ENCODE measurements at regions not wholly inside any gene's neighbourhood (a gene's known extent, or its start where the extent isn't known, plus 50 kb on each side); places are given as distances from the start of the nearest gene placed in this dataset.
A peak's percentile ranks its signal among the peaks of the same experiment; 100 is the strongest.

- H3K36me3 ChIP-seq (ENCODE audit: insufficient read depth, low read length), result no peaks in the 10 kb centered on the region
- no peaks in the 10 kb centered on the region for H3K79me2 ChIP-seq (ENCODE audit: insufficient read depth, low read length)
- H2AFZ ChIP-seq (ENCODE audit: low read length), result no peak overlapping the region
- peak overlapping the region; percentile 56 for H3K4me2 ChIP-seq (ENCODE audit: insufficient read depth, low read length)
- H3K27me3 ChIP-seq (ENCODE audit: insufficient read depth, low read length), result no peaks in the 10 kb centered on the region
- no peak overlapping the region for H3K4me3 ChIP-seq (ENCODE audit: insufficient read depth, low read length)
- no peaks in the 10 kb centered on the region for H3K9me3 ChIP-seq (ENCODE audit: low read depth, low read length)
- DNase-seq (ENCODE audit: insufficient read length, low spot score, missing footprints), result no peak
- peaks cover 38% of the 10 kb centered on the region for H3K4me1 ChIP-seq (ENCODE audit: insufficient read depth, low read length)
- TF ChIP-seq CTCF (IDR thresholded peaks at IDR 0.05; ENCODE audit: extremely low read depth, low read depth, low read length), result no peak
- H4K20me1 ChIP-seq (ENCODE audit: insufficient read depth, low read length), result no peaks in the 10 kb centered on the region
- peak overlapping the region; percentile 84 for H3K27ac ChIP-seq (ENCODE audit: low read depth, low read length)
Observed at GRCh38 chr21:27589781-27590180, 622.9 kb upstream of the ADAMTS5 start.

GRCh38 chr21:27586986-27587385 is 620.1 kb upstream of the ADAMTS5 start:
- no peak overlapping the region for H2AFZ ChIP-seq (ENCODE audit: low read length)
- H4K20me1 ChIP-seq (ENCODE audit: insufficient read depth, low read length), result no peaks in the 10 kb centered on the region
- no peaks in the 10 kb centered on the region for H3K27me3 ChIP-seq (ENCODE audit: insufficient read depth, low read length)
- no peak for TF ChIP-seq CTCF (IDR thresholded peaks at IDR 0.05; ENCODE audit: extremely low read depth, low read depth, low read length)
- H3K4me2 ChIP-seq (ENCODE audit: insufficient read depth, low read length), result peak overlapping the region; percentile 59
- no peaks in the 10 kb centered on the region for H3K9me3 ChIP-seq (ENCODE audit: low read depth, low read length)
- no peaks in the 10 kb centered on the region for H3K36me3 ChIP-seq (ENCODE audit: insufficient read depth, low read length)
- H3K27ac ChIP-seq (ENCODE audit: low read depth, low read length), result peak overlapping the region; percentile 79
- H3K79me2 ChIP-seq (ENCODE audit: insufficient read depth, low read length), result no peaks in the 10 kb centered on the region
- H3K4me1 ChIP-seq (ENCODE audit: insufficient read depth, low read length), result peaks cover 61% of the 10 kb centered on the region
- no peak for DNase-seq (ENCODE audit: insufficient read length, low spot score, missing footprints)
- peak overlapping the region; percentile 40 for H3K4me3 ChIP-seq (ENCODE audit: insufficient read depth, low read length)

GRCh38 chr21:27586326-27586725 is 619.4 kb upstream of the ADAMTS5 start:
- no peak for TF ChIP-seq CTCF (IDR thresholded peaks at IDR 0.05; ENCODE audit: extremely low read depth, low read depth, low read length)
- no peak overlapping the region for H2AFZ ChIP-seq (ENCODE audit: low read length)
- no peak for DNase-seq (ENCODE audit: insufficient read length, low spot score, missing footprints)
- no peaks in the 10 kb centered on the region for H3K9me3 ChIP-seq (ENCODE audit: low read depth, low read length)
- H3K79me2 ChIP-seq (ENCODE audit: insufficient read depth, low read length), result no peaks in the 10 kb centered on the region
- H3K36me3 ChIP-seq (ENCODE audit: insufficient read depth, low read length), result no peaks in the 10 kb centered on the region
- H3K4me1 ChIP-seq (ENCODE audit: insufficient read depth, low read length), result peaks cover 65% of the 10 kb centered on the region
- peak overlapping the region; percentile 79 for H3K27ac ChIP-seq (ENCODE audit: low read depth, low read length)
- no peak overlapping the region for H3K4me3 ChIP-seq (ENCODE audit: insufficient read depth, low read length)
- no peaks in the 10 kb centered on the region for H4K20me1 ChIP-seq (ENCODE audit: insufficient read depth, low read length)
- H3K27me3 ChIP-seq (ENCODE audit: insufficient read depth, low read length), result no peaks in the 10 kb centered on the region
- H3K4me2 ChIP-seq (ENCODE audit: insufficient read depth, low read length), result peak overlapping the region; percentile 59

GRCh38 chr21:27584256-27584655 is 617.4 kb upstream of the ADAMTS5 start:
- H2AFZ ChIP-seq (ENCODE audit: low read length), result peak overlapping the region; percentile 40
- H3K4me1 ChIP-seq (ENCODE audit: insufficient read depth, low read length), result peaks cover 51% of the 10 kb centered on the region
- no peaks in the 10 kb centered on the region for H3K9me3 ChIP-seq (ENCODE audit: low read depth, low read length)
- H3K36me3 ChIP-seq (ENCODE audit: insufficient read depth, low read length), result no peaks in the 10 kb centered on the region
- H4K20me1 ChIP-seq (ENCODE audit: insufficient read depth, low read length), result no peaks in the 10 kb centered on the region
- peak; percentile 64 for DNase-seq (ENCODE audit: insufficient read length, low spot score, missing footprints)
- TF ChIP-seq CTCF (IDR thresholded peaks at IDR 0.05; ENCODE audit: extremely low read depth, low read depth, low read length), result no peak
- no peaks in the 10 kb centered on the region for H3K27me3 ChIP-seq (ENCODE audit: insufficient read depth, low read length)
- H3K4me2 ChIP-seq (ENCODE audit: insufficient read depth, low read length), result no peak overlapping the region
- H3K4me3 ChIP-seq (ENCODE audit: insufficient read depth, low read length), result no peak overlapping the region
- H3K79me2 ChIP-seq (ENCODE audit: insufficient read depth, low read length), result no peaks in the 10 kb centered on the region
- H3K27ac ChIP-seq (ENCODE audit: low read depth, low read length), result peak overlapping the region; percentile 97

Measured in osteoblast (primary cell).